Choroid plexus epithelial cell (primary cell): ENCODE measurements at regions not wholly inside any gene's neighbourhood (a gene's known extent, or its start where the extent isn't known, plus 50 kb on each side); places are given as distances from the start of the nearest gene placed in this dataset.

Source experiments
- DNase-seq: peaks from one replicate; pipeline ENCODE4 v3.0.0-alpha.2; 2010; ENCODE audit warnings: low read depth
- H3K4me3 ChIP-seq: 2 replicates; pipeline ENCODE4 v1.5.1; 2011; ENCODE audit warnings: low read depth, mild to moderate bottlenecking, control low read depth, low read length, moderate library complexity
- TF ChIP-seq, protein P1 (sequence below): conservative IDR thresholded peaks from 2 replicates; pipeline ENCODE4 v1.5.1; 2011; ENCODE audit warnings: low read depth, mild to moderate bottlenecking, control low read depth, inconsistent platforms, low read length, moderate library complexity

DNA sequence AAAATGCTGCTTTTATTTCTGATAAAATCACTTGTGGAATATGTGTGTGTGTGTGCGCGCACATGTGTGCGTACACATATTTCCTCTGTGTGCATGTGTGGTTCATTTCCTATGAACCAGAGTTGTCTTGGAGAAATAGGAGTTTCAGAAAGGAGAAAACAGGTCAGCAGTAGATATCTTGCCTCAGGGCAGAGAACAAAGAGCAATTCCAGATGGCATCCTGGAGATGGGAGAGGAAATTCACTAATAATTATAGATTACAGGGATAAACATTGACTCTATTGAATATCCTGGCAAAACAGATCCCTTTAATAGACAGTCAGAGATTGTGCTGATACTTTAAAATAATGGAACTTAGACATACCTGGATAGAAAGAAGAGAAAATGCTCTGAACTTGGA is 298.0 kb downstream of the TRIB2 start:
- TF ChIP-seq, protein P1, sequence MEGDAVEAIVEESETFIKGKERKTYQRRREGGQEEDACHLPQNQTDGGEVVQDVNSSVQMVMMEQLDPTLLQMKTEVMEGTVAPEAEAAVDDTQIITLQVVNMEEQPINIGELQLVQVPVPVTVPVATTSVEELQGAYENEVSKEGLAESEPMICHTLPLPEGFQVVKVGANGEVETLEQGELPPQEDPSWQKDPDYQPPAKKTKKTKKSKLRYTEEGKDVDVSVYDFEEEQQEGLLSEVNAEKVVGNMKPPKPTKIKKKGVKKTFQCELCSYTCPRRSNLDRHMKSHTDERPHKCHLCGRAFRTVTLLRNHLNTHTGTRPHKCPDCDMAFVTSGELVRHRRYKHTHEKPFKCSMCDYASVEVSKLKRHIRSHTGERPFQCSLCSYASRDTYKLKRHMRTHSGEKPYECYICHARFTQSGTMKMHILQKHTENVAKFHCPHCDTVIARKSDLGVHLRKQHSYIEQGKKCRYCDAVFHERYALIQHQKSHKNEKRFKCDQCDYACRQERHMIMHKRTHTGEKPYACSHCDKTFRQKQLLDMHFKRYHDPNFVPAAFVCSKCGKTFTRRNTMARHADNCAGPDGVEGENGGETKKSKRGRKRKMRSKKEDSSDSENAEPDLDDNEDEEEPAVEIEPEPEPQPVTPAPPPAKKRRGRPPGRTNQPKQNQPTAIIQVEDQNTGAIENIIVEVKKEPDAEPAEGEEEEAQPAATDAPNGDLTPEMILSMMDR: no peak
- no peak for DNase-seq
- H3K4me3 ChIP-seq: no peak overlapping the region

DNA sequence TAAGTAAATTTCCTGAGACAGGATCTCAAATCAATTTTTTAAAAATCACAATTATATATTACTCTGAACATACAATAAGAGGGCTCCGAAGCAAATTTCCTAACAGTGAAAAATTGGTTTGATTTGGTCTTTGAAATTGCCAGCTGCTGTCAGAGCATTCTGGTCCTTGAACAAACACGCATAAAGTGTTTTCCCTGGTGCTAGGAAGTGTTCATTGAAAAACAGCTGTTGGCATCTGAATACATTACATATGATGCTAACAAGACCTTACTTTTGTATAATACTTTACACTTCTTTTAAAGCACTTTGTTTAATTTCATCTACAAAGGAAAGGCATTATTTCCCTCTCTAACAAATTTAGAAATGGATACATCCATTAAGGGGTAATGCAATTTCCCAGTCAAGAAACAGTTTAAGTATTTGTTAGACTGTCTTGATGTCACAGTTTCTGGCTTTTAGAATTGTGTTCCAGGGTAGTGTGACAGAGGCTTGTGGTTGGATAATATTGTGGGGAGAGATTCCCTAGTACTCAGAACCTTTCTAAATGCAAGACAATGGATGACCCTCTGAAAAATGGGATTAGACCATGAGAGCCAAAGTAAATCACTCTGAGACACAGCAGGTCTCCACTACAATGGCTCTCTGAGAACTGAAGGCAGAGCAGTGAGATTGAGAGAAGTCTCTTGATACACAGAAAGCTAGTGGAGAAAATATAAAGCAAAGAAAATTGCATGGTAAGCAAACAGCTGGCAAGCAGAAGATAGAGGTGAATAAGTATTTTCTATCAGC is 299.0 kb downstream of the TRIB2 start:
- TF ChIP-seq, protein P1: no peak
- no peak overlapping the region for H3K4me3 ChIP-seq
- DNase-seq: no peak

GRCh38 chr2:13018490-13018889 is 301.8 kb downstream of the TRIB2 start:
- DNase-seq: no peak

DNA sequence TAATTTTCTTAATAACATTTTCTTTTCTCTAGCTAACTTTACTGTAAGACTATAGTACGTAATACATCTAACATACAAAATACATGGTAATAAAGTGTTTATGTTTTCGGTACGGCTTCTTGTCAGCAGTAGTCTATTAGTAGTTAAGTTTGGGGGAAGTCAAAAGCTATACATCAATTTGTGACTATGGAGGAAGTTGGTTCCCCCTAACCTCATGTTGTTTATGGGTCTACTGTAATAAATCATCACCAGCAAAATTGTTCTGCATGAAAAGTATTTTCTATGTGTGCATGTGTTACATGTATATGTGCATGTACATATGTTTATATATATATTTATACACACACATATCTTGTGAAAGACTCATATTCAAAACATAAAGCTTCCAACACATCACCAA is 303.0 kb downstream of the TRIB2 start:
- H3K4me3 ChIP-seq: no peak overlapping the region
- TF ChIP-seq, protein P1: no peak
- DNase-seq: no peak

More at GRCh38 chr2:13018490-13018889, 301.8 kb downstream of the TRIB2 start:
- H3K4me3 ChIP-seq: no peak overlapping the region
- TF ChIP-seq, protein P1: no peak

GRCh38 chr2:13020469-13020868 is 303.7 kb downstream of the TRIB2 start:
- TF ChIP-seq, protein P1: no peak

GRCh38 chr2:13021470-13021957 is 304.8 kb downstream of the TRIB2 start:
- TF ChIP-seq, protein P1: no peak
- H3K4me3 ChIP-seq: no peak overlapping the region
- peak; percentile 15 for DNase-seq

More at GRCh38 chr2:13020469-13020868, 303.7 kb downstream of the TRIB2 start:
- no peak overlapping the region for H3K4me3 ChIP-seq
- no peak for DNase-seq

DNA sequence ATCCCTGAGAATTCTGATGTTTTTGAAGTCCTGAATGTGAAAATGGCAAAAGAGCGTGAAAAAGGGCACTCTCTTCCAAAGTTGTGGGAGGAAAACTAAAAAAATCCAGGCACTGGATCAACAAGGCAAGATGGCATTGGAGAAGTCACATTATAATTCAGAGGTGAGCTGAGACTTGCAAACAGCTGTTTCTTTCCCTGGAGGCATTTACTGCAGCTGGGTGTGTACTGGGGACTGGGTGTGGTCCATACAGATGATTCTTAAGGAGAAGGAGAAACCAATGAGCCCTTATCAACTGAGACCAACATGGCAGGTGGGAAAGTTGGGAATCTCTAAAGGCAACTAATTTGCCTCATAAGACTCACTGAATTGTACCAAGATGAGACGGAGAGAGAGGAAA is 313.9 kb downstream of the TRIB2 start:
- DNase-seq: no peak
- H3K4me3 ChIP-seq: no peak overlapping the region
- TF ChIP-seq, protein P1: no peak
